ENCODE measurements at regions not wholly inside any gene's neighbourhood (a gene's known extent, or its start where the extent isn't known, plus 50 kb on each side); places are given as distances from the start of the nearest gene placed in this dataset.

DNA sequence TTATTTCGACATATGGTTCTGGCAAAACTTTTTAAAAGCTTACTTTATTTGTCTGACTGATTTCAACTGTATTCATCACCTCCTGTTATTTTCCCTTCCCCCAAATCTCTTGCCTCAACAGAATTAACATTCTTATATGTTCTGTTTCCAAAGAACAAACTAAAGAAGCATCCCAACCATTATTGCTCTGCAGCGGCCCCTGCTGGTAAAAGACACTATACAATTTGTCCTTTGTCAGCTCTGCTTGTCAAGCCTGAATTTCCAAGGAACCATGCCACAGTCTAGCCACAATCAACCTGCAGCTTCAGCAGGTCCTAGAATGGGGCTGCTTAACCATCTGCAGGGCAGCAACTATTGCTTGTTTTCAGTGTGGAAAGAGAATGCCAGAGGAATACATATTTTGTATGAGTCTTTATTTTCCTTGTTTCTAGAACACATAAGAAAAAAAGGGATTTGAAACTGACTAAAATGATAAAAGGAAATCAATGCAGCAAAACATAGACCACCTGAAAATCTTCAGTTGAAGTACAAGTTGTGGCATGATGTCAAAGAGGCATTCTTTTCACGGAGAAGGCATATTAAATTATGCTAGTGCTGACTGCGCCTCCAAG, 845.3 kb downstream of the DIAPH3 start:
- no peak for TF ChIP-seq JUNB (IDR thresholded peaks at IDR 0.05; ENCODE audit: unreplicated experiment)
- TF ChIP-seq, protein P1, sequence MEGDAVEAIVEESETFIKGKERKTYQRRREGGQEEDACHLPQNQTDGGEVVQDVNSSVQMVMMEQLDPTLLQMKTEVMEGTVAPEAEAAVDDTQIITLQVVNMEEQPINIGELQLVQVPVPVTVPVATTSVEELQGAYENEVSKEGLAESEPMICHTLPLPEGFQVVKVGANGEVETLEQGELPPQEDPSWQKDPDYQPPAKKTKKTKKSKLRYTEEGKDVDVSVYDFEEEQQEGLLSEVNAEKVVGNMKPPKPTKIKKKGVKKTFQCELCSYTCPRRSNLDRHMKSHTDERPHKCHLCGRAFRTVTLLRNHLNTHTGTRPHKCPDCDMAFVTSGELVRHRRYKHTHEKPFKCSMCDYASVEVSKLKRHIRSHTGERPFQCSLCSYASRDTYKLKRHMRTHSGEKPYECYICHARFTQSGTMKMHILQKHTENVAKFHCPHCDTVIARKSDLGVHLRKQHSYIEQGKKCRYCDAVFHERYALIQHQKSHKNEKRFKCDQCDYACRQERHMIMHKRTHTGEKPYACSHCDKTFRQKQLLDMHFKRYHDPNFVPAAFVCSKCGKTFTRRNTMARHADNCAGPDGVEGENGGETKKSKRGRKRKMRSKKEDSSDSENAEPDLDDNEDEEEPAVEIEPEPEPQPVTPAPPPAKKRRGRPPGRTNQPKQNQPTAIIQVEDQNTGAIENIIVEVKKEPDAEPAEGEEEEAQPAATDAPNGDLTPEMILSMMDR (conservative IDR thresholded peaks at IDR 0.05; ENCODE audit: low read depth in 2 of 2), result peak; percentile 81 to 92
- no peak for TF ChIP-seq POLR2AphosphoS5 (IDR thresholded peaks at IDR 0.05; ENCODE audit: low read depth)
- TF ChIP-seq, protein P2, sequence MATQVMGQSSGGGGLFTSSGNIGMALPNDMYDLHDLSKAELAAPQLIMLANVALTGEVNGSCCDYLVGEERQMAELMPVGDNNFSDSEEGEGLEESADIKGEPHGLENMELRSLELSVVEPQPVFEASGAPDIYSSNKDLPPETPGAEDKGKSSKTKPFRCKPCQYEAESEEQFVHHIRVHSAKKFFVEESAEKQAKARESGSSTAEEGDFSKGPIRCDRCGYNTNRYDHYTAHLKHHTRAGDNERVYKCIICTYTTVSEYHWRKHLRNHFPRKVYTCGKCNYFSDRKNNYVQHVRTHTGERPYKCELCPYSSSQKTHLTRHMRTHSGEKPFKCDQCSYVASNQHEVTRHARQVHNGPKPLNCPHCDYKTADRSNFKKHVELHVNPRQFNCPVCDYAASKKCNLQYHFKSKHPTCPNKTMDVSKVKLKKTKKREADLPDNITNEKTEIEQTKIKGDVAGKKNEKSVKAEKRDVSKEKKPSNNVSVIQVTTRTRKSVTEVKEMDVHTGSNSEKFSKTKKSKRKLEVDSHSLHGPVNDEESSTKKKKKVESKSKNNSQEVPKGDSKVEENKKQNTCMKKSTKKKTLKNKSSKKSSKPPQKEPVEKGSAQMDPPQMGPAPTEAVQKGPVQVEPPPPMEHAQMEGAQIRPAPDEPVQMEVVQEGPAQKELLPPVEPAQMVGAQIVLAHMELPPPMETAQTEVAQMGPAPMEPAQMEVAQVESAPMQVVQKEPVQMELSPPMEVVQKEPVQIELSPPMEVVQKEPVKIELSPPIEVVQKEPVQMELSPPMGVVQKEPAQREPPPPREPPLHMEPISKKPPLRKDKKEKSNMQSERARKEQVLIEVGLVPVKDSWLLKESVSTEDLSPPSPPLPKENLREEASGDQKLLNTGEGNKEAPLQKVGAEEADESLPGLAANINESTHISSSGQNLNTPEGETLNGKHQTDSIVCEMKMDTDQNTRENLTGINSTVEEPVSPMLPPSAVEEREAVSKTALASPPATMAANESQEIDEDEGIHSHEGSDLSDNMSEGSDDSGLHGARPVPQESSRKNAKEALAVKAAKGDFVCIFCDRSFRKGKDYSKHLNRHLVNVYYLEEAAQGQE (IDR thresholded peaks at IDR 0.05; ENCODE audit: unreplicated experiment), result no peak
- TF ChIP-seq EZH2 (IDR thresholded peaks at IDR 0.05; ENCODE audit: low read depth, unreplicated experiment), result no peak
- TF ChIP-seq EZH2phosphoT487 (IDR thresholded peaks at IDR 0.05; ENCODE audit: unreplicated experiment), result no peak
- TF ChIP-seq, protein P3, sequence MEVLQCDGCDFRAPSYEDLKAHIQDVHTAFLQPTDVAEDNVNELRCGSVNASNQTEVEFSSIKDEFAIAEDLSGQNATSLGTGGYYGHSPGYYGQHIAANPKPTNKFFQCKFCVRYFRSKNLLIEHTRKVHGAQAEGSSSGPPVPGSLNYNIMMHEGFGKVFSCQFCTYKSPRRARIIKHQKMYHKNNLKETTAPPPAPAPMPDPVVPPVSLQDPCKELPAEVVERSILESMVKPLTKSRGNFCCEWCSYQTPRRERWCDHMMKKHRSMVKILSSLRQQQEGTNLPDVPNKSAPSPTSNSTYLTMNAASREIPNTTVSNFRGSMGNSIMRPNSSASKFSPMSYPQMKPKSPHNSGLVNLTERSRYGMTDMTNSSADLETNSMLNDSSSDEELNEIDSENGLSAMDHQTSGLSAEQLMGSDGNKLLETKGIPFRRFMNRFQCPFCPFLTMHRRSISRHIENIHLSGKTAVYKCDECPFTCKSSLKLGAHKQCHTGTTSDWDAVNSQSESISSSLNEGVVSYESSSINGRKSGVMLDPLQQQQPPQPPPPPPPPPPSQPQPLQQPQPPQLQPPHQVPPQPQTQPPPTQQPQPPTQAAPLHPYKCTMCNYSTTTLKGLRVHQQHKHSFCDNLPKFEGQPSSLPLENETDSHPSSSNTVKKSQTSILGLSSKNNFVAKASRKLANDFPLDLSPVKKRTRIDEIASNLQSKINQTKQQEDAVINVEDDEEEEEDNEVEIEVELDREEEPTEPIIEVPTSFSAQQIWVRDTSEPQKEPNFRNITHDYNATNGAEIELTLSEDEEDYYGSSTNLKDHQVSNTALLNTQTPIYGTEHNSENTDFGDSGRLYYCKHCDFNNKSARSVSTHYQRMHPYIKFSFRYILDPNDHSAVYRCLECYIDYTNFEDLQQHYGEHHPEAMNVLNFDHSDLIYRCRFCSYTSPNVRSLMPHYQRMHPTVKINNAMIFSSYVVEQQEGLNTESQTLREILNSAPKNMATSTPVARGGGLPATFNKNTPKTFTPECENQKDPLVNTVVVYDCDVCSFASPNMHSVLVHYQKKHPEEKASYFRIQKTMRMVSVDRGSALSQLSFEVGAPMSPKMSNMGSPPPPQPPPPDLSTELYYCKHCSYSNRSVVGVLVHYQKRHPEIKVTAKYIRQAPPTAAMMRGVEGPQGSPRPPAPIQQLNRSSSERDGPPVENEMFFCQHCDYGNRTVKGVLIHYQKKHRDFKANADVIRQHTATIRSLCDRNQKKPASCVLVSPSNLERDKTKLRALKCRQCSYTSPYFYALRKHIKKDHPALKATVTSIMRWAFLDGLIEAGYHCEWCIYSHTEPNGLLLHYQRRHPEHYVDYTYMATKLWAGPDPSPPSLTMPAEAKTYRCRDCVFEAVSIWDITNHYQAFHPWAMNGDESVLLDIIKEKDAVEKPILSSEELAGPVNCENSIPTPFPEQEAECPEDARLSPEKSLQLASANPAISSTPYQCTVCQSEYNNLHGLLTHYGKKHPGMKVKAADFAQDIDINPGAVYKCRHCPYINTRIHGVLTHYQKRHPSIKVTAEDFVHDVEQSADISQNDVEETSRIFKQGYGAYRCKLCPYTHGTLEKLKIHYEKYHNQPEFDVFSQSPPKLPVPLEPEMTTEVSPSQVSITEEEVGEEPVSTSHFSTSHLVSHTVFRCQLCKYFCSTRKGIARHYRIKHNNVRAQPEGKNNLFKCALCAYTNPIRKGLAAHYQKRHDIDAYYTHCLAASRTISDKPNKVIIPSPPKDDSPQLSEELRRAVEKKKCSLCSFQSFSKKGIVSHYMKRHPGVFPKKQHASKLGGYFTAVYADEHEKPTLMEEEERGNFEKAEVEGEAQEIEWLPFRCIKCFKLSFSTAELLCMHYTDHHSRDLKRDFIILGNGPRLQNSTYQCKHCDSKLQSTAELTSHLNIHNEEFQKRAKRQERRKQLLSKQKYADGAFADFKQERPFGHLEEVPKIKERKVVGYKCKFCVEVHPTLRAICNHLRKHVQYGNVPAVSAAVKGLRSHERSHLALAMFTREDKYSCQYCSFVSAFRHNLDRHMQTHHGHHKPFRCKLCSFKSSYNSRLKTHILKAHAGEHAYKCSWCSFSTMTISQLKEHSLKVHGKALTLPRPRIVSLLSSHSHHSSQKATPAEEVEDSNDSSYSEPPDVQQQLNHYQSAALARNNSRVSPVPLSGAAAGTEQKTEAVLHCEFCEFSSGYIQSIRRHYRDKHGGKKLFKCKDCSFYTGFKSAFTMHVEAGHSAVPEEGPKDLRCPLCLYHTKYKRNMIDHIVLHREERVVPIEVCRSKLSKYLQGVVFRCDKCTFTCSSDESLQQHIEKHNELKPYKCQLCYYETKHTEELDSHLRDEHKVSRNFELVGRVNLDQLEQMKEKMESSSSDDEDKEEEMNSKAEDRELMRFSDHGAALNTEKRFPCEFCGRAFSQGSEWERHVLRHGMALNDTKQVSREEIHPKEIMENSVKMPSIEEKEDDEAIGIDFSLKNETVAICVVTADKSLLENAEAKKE (CRISPR knock-in tag; IDR thresholded peaks at IDR 0.05), result no peak

Measured in GM23338 (cell line).